GM18502 (cell line): ENCODE measurements at regions not wholly inside any gene's neighbourhood (a gene's known extent, or its start where the extent isn't known, plus 50 kb on each side); places are given as distances from the start of the nearest gene placed in this dataset.

Source experiments
- ATAC-seq: cut with Tn5 transposase; IDR thresholded peaks from one replicate; pipeline ENCODE4 v1.9.1; 2021; ENCODE audit warnings: mild to moderate bottlenecking; ENCODE audit not compliant: unreplicated experiment, poor library complexity

GRCh38 chr2:216925006-216925405, 65.1 kb upstream of the TNP1 start:
- ATAC-seq = no peak

- ATAC-seq = no peak
Measured at GRCh38 chr2:216923706-216924105, 63.8 kb upstream of the TNP1 start.

- ATAC-seq = no peak
Measured at GRCh38 chr2:216922175-216922780, 62.4 kb upstream of the TNP1 start.

GRCh38 chr2:216920937-216921456, 61.1 kb upstream of the TNP1 start:
- no peak for ATAC-seq

GRCh38 chr2:216920143-216920876, 60.4 kb upstream of the TNP1 start:
- ATAC-seq = no peak

- no peak for ATAC-seq
Measured at GRCh38 chr2:216918088-216918680, 58.3 kb upstream of the TNP1 start.

- no peak for ATAC-seq
Measured at GRCh38 chr2:216916956-216917650, 57.2 kb upstream of the TNP1 start.

GRCh38 chr2:216915557-216916150, 55.8 kb upstream of the TNP1 start:
- ATAC-seq = no peak

- ATAC-seq = no peak
Measured at GRCh38 chr2:216914491-216914890, 54.6 kb upstream of the TNP1 start.

GRCh38 chr2:216911886-216912285, 52.0 kb upstream of the TNP1 start:
- no peak for ATAC-seq

GRCh38 chr2:216911008-216911407, 51.1 kb upstream of the TNP1 start:
- no peak for ATAC-seq

- no peak for ATAC-seq
Measured at GRCh38 chr2:216909541-216910210, 49.8 kb upstream of the TNP1 start.
